DND-41 (cell line): ENCODE measurements at regions not wholly inside any gene's neighbourhood (a gene's known extent, or its start where the extent isn't known, plus 50 kb on each side); places are given as distances from the start of the nearest gene placed in this dataset.

Source experiments
- EZH2 ChIP-seq: IDR thresholded peaks from 3 replicates; pipeline ENCODE4 v1.6.1; 2012; ENCODE audit warnings: borderline replicate concordance, low read depth, mild to moderate bottlenecking, moderate library complexity, low read length, inconsistent platforms; ENCODE audit not compliant: severe bottlenecking
- TF ChIP-seq, protein P1 (sequence below): IDR thresholded peaks from 2 replicates; pipeline ENCODE4 v1.5.1; 2012; ENCODE audit warnings: borderline replicate concordance, low read length, moderate library complexity, mild to moderate bottlenecking; ENCODE audit not compliant: poor library complexity, severe bottlenecking; ENCODE audit errors: extremely low read depth

DNA sequence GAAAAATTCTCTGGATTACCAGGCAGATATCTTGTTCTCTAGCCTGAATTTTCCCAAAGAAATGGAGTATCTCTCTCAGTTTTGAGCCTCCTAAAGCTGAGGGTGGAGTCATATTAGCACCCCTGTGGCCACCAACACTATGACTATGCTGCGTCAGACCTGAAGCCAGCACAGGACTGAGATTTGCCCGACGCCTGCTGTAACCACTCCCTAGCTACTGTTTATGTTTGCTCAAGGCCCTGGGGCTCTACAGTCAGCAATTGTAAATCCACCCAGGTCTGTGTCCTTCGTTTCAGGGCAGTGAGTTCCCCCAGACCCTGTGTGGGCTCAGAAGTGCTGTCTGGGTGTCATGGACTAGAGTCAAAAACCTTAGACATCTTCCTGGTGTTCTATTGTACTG lies 61.4 kb downstream of the ZXDA start:
- TF ChIP-seq, protein P1, sequence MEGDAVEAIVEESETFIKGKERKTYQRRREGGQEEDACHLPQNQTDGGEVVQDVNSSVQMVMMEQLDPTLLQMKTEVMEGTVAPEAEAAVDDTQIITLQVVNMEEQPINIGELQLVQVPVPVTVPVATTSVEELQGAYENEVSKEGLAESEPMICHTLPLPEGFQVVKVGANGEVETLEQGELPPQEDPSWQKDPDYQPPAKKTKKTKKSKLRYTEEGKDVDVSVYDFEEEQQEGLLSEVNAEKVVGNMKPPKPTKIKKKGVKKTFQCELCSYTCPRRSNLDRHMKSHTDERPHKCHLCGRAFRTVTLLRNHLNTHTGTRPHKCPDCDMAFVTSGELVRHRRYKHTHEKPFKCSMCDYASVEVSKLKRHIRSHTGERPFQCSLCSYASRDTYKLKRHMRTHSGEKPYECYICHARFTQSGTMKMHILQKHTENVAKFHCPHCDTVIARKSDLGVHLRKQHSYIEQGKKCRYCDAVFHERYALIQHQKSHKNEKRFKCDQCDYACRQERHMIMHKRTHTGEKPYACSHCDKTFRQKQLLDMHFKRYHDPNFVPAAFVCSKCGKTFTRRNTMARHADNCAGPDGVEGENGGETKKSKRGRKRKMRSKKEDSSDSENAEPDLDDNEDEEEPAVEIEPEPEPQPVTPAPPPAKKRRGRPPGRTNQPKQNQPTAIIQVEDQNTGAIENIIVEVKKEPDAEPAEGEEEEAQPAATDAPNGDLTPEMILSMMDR: no peak
- no peak for TF ChIP-seq EZH2
